A549 (cell line): ENCODE measurements at regions not wholly inside any gene's neighbourhood (a gene's known extent, or its start where the extent isn't known, plus 50 kb on each side); places are given as distances from the start of the nearest gene placed in this dataset.

ENCODE experiments used
- ATAC-seq, 2 experiments: fragments of 200-7000 bp in 1 of 2; fragments of >200 bp in 1 of 2; cut with Nextera tagmentation in 1 of 2; cut with Tn5 transposase in 1 of 2; 3 replicates each; pipeline versions ENCODE4 v1.8.0 to v1.9.1; 2018 to 2020; ENCODE audit warnings: mild to moderate bottlenecking in 1 of 2, moderate library complexity in 1 of 2
- CTCF ChIA-PET: fragments of 300-600 bp; sonication (Branson Sonifier 250); formaldehyde crosslinking; extraction: SDS; loops from one replicate; lab custom pipeline; 2021; ENCODE audit warnings: antibody characterized with exemption, inconsistent platforms; lab: Yijun Ruan, JAX
- POLR2A ChIA-PET: fragments of 350-600 bp; formaldehyde crosslinking; extraction: SDS; loops from one replicate; lab custom pipeline; 2021; ENCODE audit warnings: antibody characterized with exemption, inconsistent platforms; lab: Yijun Ruan, JAX
- DNase-seq, 2 experiments: peaks; one replicate each; pipeline versions ENCODE4 v3.0.0 to v3.0.0-alpha.2; 2011 to 2016; ENCODE audit warnings: low read depth in 1 of 2, low spot score in 1 of 2
- FAIRE-seq: peaks from 2 replicates; lab custom pipeline; 2011; peaks lifted over from hg19 to GRCh38; lab: Jason Lieb, UNC
- H3K27ac ChIP-seq, 2 experiments: fragments of >200 bp; sonication (Bioruptor Twin); formaldehyde crosslinking; 3 replicates each; pipeline ENCODE4 v1.5.1; 2016 to 2017
- H3K4me1 ChIP-seq: fragments of >200 bp; sonication (Bioruptor Twin); formaldehyde crosslinking; 3 replicates; pipeline ENCODE4 v1.6.1; 2016
- H3K4me2 ChIP-seq: fragments of >200 bp; sonication (Bioruptor Twin); formaldehyde crosslinking; 3 replicates; pipeline ENCODE4 v1.6.1; 2016
- H3K4me3 ChIP-seq: fragments of >200 bp; sonication (Bioruptor Twin); formaldehyde crosslinking; 3 replicates; pipeline ENCODE4 v1.5.1; 2016
- H3K9me3 ChIP-seq: fragments of >200 bp; sonication (Bioruptor Twin); formaldehyde crosslinking; 3 replicates; pipeline ENCODE4 v1.6.1; 2016
- EHF ChIP-seq: fragments of 250-450 bp; sonication (Bioruptor Pico); IDR thresholded peaks from 2 replicates; pipeline ENCODE4 v1.5.0; 2020; ENCODE audit warnings: mild to moderate bottlenecking
- EHMT2 ChIP-seq: fragments of 200-600 bp; sonication (generic); IDR thresholded peaks from 2 replicates; pipeline ENCODE4 v1.6.1; 2016; ENCODE audit warnings: antibody characterized with exemption, low read depth, mild to moderate bottlenecking, moderate library complexity
- EP300 ChIP-seq, 2 experiments: fragments of >200 bp; sonication (Bioruptor Twin); formaldehyde crosslinking; IDR thresholded peaks; 2 replicates in 1 of 2; 3 replicates in 1 of 2; pipeline ENCODE4 v1.6.1; 2016 to 2017
- FOSL2 ChIP-seq, 2 experiments: fragments of 450-650 bp in 1 of 2; fragments of >200 bp in 1 of 2; sonication (Bioruptor Twin) in 1 of 2; formaldehyde crosslinking; IDR thresholded peaks; 2 replicates each; pipeline versions ENCODE4 v1.5.0 to v1.6.1; 2016 to 2020; ENCODE audit warnings: mild to moderate bottlenecking in 1 of 2, moderate library complexity in 1 of 2
- FOXS1 ChIP-seq: fragments of 250-450 bp; sonication (Bioruptor Pico); IDR thresholded peaks from 2 replicates; pipeline ENCODE4 v1.5.0; 2020; ENCODE audit warnings: mild to moderate bottlenecking, moderate library complexity
- HEYL ChIP-seq: fragments of 250-450 bp; sonication (Bioruptor Pico); IDR thresholded peaks from 2 replicates; pipeline ENCODE4 v1.8.0; 2021; ENCODE audit warnings: mild to moderate bottlenecking, moderate library complexity
- HOXA7 ChIP-seq: fragments of 250-450 bp; sonication (Bioruptor Pico); IDR thresholded peaks from 2 replicates; pipeline ENCODE4 v1.5.0; 2020; ENCODE audit warnings: mild to moderate bottlenecking, moderate library complexity
- HOXB5 ChIP-seq: fragments of 250-450 bp; sonication (Bioruptor Pico); IDR thresholded peaks from 2 replicates; pipeline ENCODE4 v1.5.0; 2020; ENCODE audit warnings: mild to moderate bottlenecking, moderate library complexity
- JUNB ChIP-seq: fragments of >200 bp; sonication (Bioruptor Twin); formaldehyde crosslinking; IDR thresholded peaks from 2 replicates; pipeline ENCODE4 v1.6.1; 2016
- MAFK ChIP-seq: fragments of 450-650 bp; IDR thresholded peaks from 2 replicates; pipeline ENCODE4 v1.6.1; 2014; ENCODE audit not compliant: partially characterized antibody
- MYC ChIP-seq: IDR thresholded peaks from 2 replicates; pipeline ENCODE4 v1.6.1; 2012; ENCODE audit warnings: mild to moderate bottlenecking, inconsistent platforms, low read length, improper control_type of control experiment, borderline replicate concordance
- NFE2L2 ChIP-seq: fragments of 150-350 bp; conservative IDR thresholded peaks from 2 replicates; pipeline ENCODE4 v1.6.1; 2014; ENCODE audit warnings: low read length
- NR3C1 ChIP-seq: fragments of >200 bp; sonication (Bioruptor Twin); formaldehyde crosslinking; IDR thresholded peaks from 3 replicates; pipeline ENCODE4 v1.6.1; 2017
- POLR2AphosphoS2 ChIP-seq: conservative IDR thresholded peaks from 2 replicates; pipeline ENCODE4 v1.6.1; 2012; ENCODE audit warnings: low read length, improper control_type of control experiment, inconsistent platforms
- RFX5 ChIP-seq: fragments of 450-650 bp; IDR thresholded peaks from 2 replicates; pipeline ENCODE4 v1.7.1; 2014; ENCODE audit warnings: antibody characterized with exemption, mild to moderate bottlenecking, moderate library complexity
- RNF2 ChIP-seq: fragments of 200-600 bp; sonication (generic); IDR thresholded peaks from 2 replicates; pipeline ENCODE4 v1.6.1; 2016; ENCODE audit warnings: low read depth, mild to moderate bottlenecking, antibody characterized with exemption, moderate library complexity, borderline replicate concordance
- SMC3 ChIP-seq: fragments of >200 bp; sonication (Bioruptor Twin); formaldehyde crosslinking; IDR thresholded peaks from 3 replicates; pipeline ENCODE4 v1.6.1; 2018; ENCODE audit warnings: inconsistent platforms
- SREBF2 ChIP-seq: fragments of 450-650 bp; IDR thresholded peaks from 2 replicates; pipeline ENCODE4 v1.6.1; 2014; ENCODE audit warnings: mild to moderate bottlenecking, moderate library complexity
- TFCP2L1 ChIP-seq: fragments of 250-450 bp; sonication (Bioruptor Pico); IDR thresholded peaks from 2 replicates; pipeline ENCODE4 v1.5.0; 2021; ENCODE audit warnings: mild to moderate bottlenecking
- USF2 ChIP-seq: fragments of 450-650 bp; IDR thresholded peaks from 2 replicates; pipeline ENCODE4 v1.6.1; 2014; ENCODE audit warnings: antibody characterized with exemption
- ZNF302 ChIP-seq: fragments of 250-450 bp; sonication (Bioruptor Pico); IDR thresholded peaks from 2 replicates; pipeline ENCODE4 v1.9.0; 2021; ENCODE audit warnings: inconsistent platforms, mild to moderate bottlenecking, moderate library complexity
- WGBS: methylation state at CpG from one replicate; pipeline ENCODE4 v1.1.6; 2017; ENCODE audit errors: missing lambda C conversion rate; 5-methylcytosine and 5-hydroxymethylcytosine counted together
- TF ChIP-seq, protein P1 (sequence below): IDR thresholded peaks from 2 replicates; pipeline ENCODE4 v1.6.1; 2012
- TF ChIP-seq, protein P2 (sequence below): fragments of >200 bp; sonication (Bioruptor Twin); formaldehyde crosslinking; IDR thresholded peaks from 2 replicates; pipeline ENCODE4 v1.6.1; 2016

DNA sequence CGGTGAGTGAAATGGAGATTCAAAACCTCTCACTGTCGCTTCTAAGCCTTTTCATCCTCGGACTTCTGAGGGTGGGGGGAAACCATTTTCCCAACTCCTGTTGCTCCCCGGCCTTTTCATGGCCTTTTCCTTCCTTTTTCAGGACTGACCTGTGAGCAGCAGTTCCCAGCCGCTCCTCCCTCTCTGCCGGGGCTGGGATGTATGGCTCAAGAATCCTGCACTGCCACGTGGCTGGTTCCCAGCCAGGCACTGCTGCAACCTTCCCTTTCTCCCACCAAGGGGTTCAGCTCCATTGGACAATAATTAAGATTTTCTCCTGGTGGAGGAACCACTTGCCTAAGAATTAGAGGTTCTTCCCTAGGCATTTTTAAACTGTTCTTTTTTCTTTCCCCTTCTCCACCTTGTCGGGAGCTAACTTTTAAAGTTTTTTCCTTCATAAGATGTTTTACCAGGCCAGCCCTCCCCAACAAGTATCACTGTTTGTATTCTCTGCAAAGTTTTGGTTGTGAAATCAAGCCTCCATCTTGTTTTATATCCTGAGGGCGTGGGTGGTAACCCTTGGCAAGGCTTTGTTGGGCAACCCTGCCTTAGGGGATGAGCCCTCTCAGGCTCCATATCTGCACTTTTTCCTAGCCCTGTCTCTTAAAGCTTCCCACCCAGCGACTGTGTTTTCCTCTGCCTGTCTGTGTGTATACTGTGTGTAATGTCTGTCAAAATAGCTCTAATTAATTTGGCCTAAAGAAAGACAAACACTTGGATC is 1166.6 kb upstream of the ADGRL2 start (continued):
- TF ChIP-seq HOXA7 (CRISPR knock-in tag) = no peak

DNA sequence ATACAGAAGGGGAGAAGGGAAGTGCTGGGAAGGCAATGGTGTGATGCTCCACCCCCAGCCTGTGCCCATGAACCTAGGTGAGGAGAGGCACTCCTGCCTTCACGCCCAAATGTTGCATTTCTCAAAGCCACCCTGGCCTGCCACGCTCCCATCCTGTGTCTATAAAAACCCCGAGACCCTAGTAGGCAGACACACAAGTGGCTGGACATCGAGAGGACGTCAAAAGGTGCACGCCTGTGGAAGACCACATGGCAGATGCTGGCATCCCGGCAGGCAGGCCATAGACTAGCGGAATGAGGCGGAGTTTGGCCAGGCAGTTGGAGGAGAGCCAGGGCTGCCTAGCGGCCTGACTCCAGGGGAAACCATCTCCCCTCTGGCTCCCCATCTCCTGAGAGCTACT is 1168.5 kb upstream of the ADGRL2 start:
- H3K27ac ChIP-seq = no peak overlapping the region
- no peak overlapping the region for H3K4me2 ChIP-seq
- no peak for DNase-seq
- no peak for TF ChIP-seq SMC3
- TF ChIP-seq RNF2 = no peak
- TF ChIP-seq TFCP2L1 (CRISPR knock-in tag) = no peak
- TF ChIP-seq SREBF2 = no peak
- no peak for TF ChIP-seq EHF (CRISPR knock-in tag)
- TF ChIP-seq USF2 = no peak
- TF ChIP-seq EHMT2 = no peak
- TF ChIP-seq NR3C1 = no peak
- TF ChIP-seq FOXS1 (CRISPR knock-in tag) = no peak
- TF ChIP-seq FOSL2 (IDR thresholded peaks at IDR 0.05) = no peak
- no peak for TF ChIP-seq FOSL2 (CRISPR knock-in tag; IDR thresholded peaks at IDR 0.05)
- H3K9me3 ChIP-seq = no peaks in the 10 kb centered on the region
- no peak for FAIRE-seq
- POLR2A ChIA-PET = no interaction called here
- ATAC-seq = no peak
- H3K4me1 ChIP-seq = no peaks in the 10 kb centered on the region
- no peak overlapping the region for H3K4me3 ChIP-seq
- CTCF ChIA-PET = no interaction called here
- WGBS = 39% methylated on average over 7 of the region's 10 CpGs

GRCh38 chr1:80629304-80629837 is 1171.4 kb upstream of the ADGRL2 start:
- no peak for ATAC-seq
- Histone ChIP-seq H3K9me3 (no peaks in the 10 kb centered on the region), H3K27ac (no peak overlapping the region), H3K4me2 (no peak overlapping the region), H3K4me1 (no peaks in the 10 kb centered on the region), H3K4me3 (no peak overlapping the region)
- CTCF ChIA-PET = no interaction called here
- FAIRE-seq = no peak
- WGBS = 29% methylated on average over 3 of the region's 3 CpGs
- no peak for DNase-seq
- POLR2A ChIA-PET = no interaction called here
- TF ChIP-seq RFX5 (no peak), NFE2L2 (no peak), EHMT2 (no peak), HEYL (CRISPR knock-in tag) (no peak), JUNB (no peak), MYC (no peak), POLR2AphosphoS2 (no peak), HOXB5 (CRISPR knock-in tag) (no peak), EP300 (IDR thresholded peaks at IDR 0.05) (no peak), ZNF302 (CRISPR knock-in tag) (no peak)
- TF ChIP-seq, protein P1, sequence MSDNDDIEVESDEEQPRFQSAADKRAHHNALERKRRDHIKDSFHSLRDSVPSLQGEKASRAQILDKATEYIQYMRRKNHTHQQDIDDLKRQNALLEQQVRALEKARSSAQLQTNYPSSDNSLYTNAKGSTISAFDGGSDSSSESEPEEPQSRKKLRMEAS = no peak

DNA sequence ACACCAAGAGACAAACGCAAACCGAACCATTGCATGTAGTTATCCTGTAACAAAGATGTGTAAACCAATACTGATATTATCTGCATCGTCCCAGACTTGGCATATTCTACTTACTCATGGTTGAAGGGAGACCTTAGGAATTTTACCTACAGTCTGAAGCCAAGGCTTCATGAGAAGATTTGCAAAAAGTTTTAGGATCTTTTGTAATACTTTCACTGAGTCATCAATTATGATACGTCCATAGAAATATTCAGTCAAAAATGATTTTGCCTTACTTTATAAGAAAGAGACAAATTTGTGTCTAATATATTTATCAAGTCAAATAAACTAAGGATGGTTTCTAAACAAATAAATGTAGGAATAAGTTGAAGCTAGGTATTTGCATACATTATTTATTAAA is 1176.1 kb upstream of the ADGRL2 start:
- ChIA-PET POLR2A (no interaction called here), CTCF (no interaction called here)
- Histone ChIP-seq H3K4me3 (no peak overlapping the region), H3K9me3 (no peaks in the 10 kb centered on the region), H3K27ac (no peak overlapping the region), H3K4me1 (no peaks in the 10 kb centered on the region), H3K4me2 (no peak overlapping the region)
- WGBS = 43% methylated on average over 4 of the region's 4 CpGs
- peak; percentile 15 for TF ChIP-seq MAFK
- TF ChIP-seq, protein P2, sequence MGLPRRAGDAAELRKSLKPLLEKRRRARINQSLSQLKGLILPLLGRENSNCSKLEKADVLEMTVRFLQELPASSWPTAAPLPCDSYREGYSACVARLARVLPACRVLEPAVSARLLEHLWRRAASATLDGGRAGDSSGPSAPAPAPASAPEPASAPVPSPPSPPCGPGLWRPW = no peak
- ATAC-seq (no peak), FAIRE-seq (no peak), DNase-seq (no peak)
